ENCODE measurements at regions not wholly inside any gene's neighbourhood (a gene's known extent, or its start where the extent isn't known, plus 50 kb on each side); places are given as distances from the start of the nearest gene placed in this dataset.
"Not testable (repeated sequence)": the region's sequence is repeated elsewhere in the genome, so short reads cannot be mapped to it uniquely, and the experiment has no call there.

- no peak for DNase-seq (ENCODE audit: low read depth)
These were observed 202.9 kb upstream of the HDAC4 start for GRCh38 chr2:239603411-239604356.

- DNase-seq (ENCODE audit: low read depth), result no peak
These were observed 201.8 kb upstream of the HDAC4 start for GRCh38 chr2:239602290-239603282.

GRCh38 chr2:239601880-239602279, 201.1 kb upstream of the HDAC4 start:
- no peak for DNase-seq (ENCODE audit: low read depth)

GRCh38 chr2:239601201-239601851, 200.5 kb upstream of the HDAC4 start:
- no peak for DNase-seq (ENCODE audit: low read depth)

GRCh38 chr2:239600650-239601049, 199.8 kb upstream of the HDAC4 start:
- no peak for DNase-seq (ENCODE audit: low read depth)

- DNase-seq (ENCODE audit: low read depth), result no peak
These were observed 199.3 kb upstream of the HDAC4 start for GRCh38 chr2:239600001-239600593.

GRCh38 chr2:239599299-239599698, 198.5 kb upstream of the HDAC4 start:
- no peak for DNase-seq (ENCODE audit: low read depth)

- no peak for DNase-seq (ENCODE audit: low read depth)
These were observed 197.9 kb upstream of the HDAC4 start for GRCh38 chr2:239598732-239599090.

- DNase-seq (ENCODE audit: low read depth), result no peak
These were observed 197.4 kb upstream of the HDAC4 start for GRCh38 chr2:239598011-239598731.

- DNase-seq (ENCODE audit: low read depth), result no peak
These were observed 196.4 kb upstream of the HDAC4 start for GRCh38 chr2:239597216-239597615.

GRCh38 chr2:239596792-239597191, 196.0 kb upstream of the HDAC4 start:
- DNase-seq (ENCODE audit: low read depth), result no peak

GRCh38 chr2:239596253-239596652, 195.4 kb upstream of the HDAC4 start:
- no peak for DNase-seq (ENCODE audit: low read depth)

- DNase-seq (ENCODE audit: low read depth), result no peak
These were observed 194.9 kb upstream of the HDAC4 start for GRCh38 chr2:239595726-239596125.

GRCh38 chr2:239594772-239595608, 194.2 kb upstream of the HDAC4 start:
- no peak for DNase-seq (ENCODE audit: low read depth)

- no peak for DNase-seq (ENCODE audit: low read depth)
These were observed 193.4 kb upstream of the HDAC4 start for GRCh38 chr2:239594019-239594771.

GRCh38 chr2:239593455-239593854, 192.6 kb upstream of the HDAC4 start:
- DNase-seq (ENCODE audit: low read depth), result no peak

GRCh38 chr2:239592629-239593290, 191.9 kb upstream of the HDAC4 start:
- DNase-seq (ENCODE audit: low read depth), result not testable (repeated sequence)

- DNase-seq (ENCODE audit: low read depth), result no peak
These were observed 190.4 kb upstream of the HDAC4 start for GRCh38 chr2:239590995-239591915.

All from stimulated activated CD8-positive, alpha-beta memory T cell treated with anti-CD3 and anti-CD28 coated beads, Interleukin-12 subunit alpha, Interleukin-12 subunit beta, amount 100 ng/mL, for 1 hour (primary cell).